IMR-90 (cell line): ENCODE measurements at regions not wholly inside any gene's neighbourhood (a gene's known extent, or its start where the extent isn't known, plus 50 kb on each side); places are given as distances from the start of the nearest gene placed in this dataset.

Source experiments
- ATAC-seq: fragments of 200-7000 bp; cut with Tn5 transposase; 2 replicates; pipeline ENCODE4 v1.9.1; 2020; ENCODE audit warnings: low read depth, mild to moderate bottlenecking, moderate library complexity
- BruUV-seq: library from RNA; stranded (reverse); fragments of 400-500 nt; replicated peaks from 2 replicates; lab custom pipeline; 2021; lab: Mats Ljungman, UMichigan
- CTCF ChIA-PET: fragments of 300-600 bp; formaldehyde crosslinking; extraction: SDS; loops from one replicate; lab custom pipeline; 2021; ENCODE audit warnings: antibody characterized with exemption; lab: Yijun Ruan, JAX
- POLR2A ChIA-PET: fragments of 300-600 bp; sonication (Branson Sonifier 250); formaldehyde crosslinking; loops from one replicate; lab custom pipeline; 2022; ENCODE audit warnings: antibody characterized with exemption; ENCODE audit not compliant: unreplicated experiment; lab: Charles Lee
- DNase-seq: peaks from one replicate; pipeline ENCODE4 v3.0.0; 2013
- H2AFZ ChIP-seq: replicated peaks from 2 replicates; pipeline ENCODE3; 2013; ENCODE audit warnings: low read length, mild to moderate bottlenecking; ENCODE audit not compliant: poor library complexity
- H2AK5ac ChIP-seq: 2 replicates; pipeline ENCODE4 v1.6.1; 2013; ENCODE audit warnings: low read depth, low read length, inconsistent platforms
- H2AK9ac ChIP-seq: replicated peaks from 2 replicates; pipeline ENCODE3; 2013; ENCODE audit warnings: mild to moderate bottlenecking, low read depth, low read length, moderate library complexity; ENCODE audit not compliant: poor library complexity
- H2BK120ac ChIP-seq: 2 replicates; pipeline ENCODE4 v1.6.1; 2013; ENCODE audit warnings: low read depth, low read length, inconsistent platforms
- H2BK15ac ChIP-seq: 3 replicates; pipeline ENCODE4 v1.6.1; 2013; ENCODE audit warnings: low read depth, low read length, inconsistent platforms
- H2BK20ac ChIP-seq: 2 replicates; pipeline ENCODE4 v1.6.1; 2013; ENCODE audit warnings: low read depth, mild to moderate bottlenecking, inconsistent platforms, low read length, moderate library complexity
- H2BK5ac ChIP-seq: 2 replicates; pipeline ENCODE4 v1.6.1; 2013; ENCODE audit warnings: mild to moderate bottlenecking, low read depth, low read length, inconsistent platforms; ENCODE audit not compliant: poor library complexity, severe bottlenecking
- H3K14ac ChIP-seq: replicated peaks from 2 replicates; pipeline ENCODE4 v1.6.1; 2013; ENCODE audit warnings: low read depth, low read length, inconsistent platforms
- H3K18ac ChIP-seq: 2 replicates; pipeline ENCODE4 v1.6.1; 2013; ENCODE audit warnings: low read depth, low read length, control low read depth
- H3K23ac ChIP-seq: 2 replicates; pipeline ENCODE4 v1.6.1; 2013; ENCODE audit warnings: low read depth, low read length, inconsistent platforms
- H3K27ac ChIP-seq: 2 replicates; pipeline ENCODE4 v1.5.1; 2013; ENCODE audit warnings: mild to moderate bottlenecking, control low read depth, low read length; ENCODE audit not compliant: insufficient read depth
- H3K27me3 ChIP-seq: 2 replicates; pipeline ENCODE4 v1.6.1; 2013; ENCODE audit warnings: low read length; ENCODE audit not compliant: control insufficient read depth, insufficient read depth
- H3K36me3 ChIP-seq: 2 replicates; pipeline ENCODE4 v1.6.1; 2013; ENCODE audit warnings: low read length, mixed read lengths; ENCODE audit not compliant: control insufficient read depth, insufficient read depth
- H3K4ac ChIP-seq: 2 replicates; pipeline ENCODE4 v1.6.1; 2013; ENCODE audit warnings: low read depth, low read length, inconsistent platforms
- H3K4me1 ChIP-seq: 2 replicates; pipeline ENCODE4 v1.6.1; 2013; ENCODE audit warnings: low read length, mixed read lengths; ENCODE audit not compliant: control insufficient read depth, insufficient read depth
- H3K4me2 ChIP-seq: 2 replicates; pipeline ENCODE4 v1.6.1; 2013; ENCODE audit warnings: low read depth, mild to moderate bottlenecking, control low read depth, low read length, moderate library complexity
- H3K4me3 ChIP-seq: 2 replicates; pipeline ENCODE4 v1.5.1; 2013; ENCODE audit warnings: low read depth, mild to moderate bottlenecking, control low read depth, low read length, moderate library complexity; ENCODE audit not compliant: insufficient read depth
- H3K56ac ChIP-seq: 2 replicates; pipeline ENCODE4 v1.6.1; 2013; ENCODE audit warnings: low read length, inconsistent platforms; ENCODE audit not compliant: insufficient read depth; ENCODE audit errors: extremely low read depth
- H3K79me1 ChIP-seq, 2 experiments: 2 replicates each; pipeline ENCODE4 v1.6.1; 2013; ENCODE audit warnings: low read length in 2 of 2, inconsistent platforms in 1 of 2, low read depth in 1 of 2
- H3K9ac ChIP-seq: 2 replicates; pipeline ENCODE4 v1.6.1; 2013; ENCODE audit warnings: low read depth, low read length, control low read depth
- H3K9me1 ChIP-seq: 2 replicates; pipeline ENCODE4 v1.6.1; 2013; ENCODE audit warnings: low read length, inconsistent platforms; ENCODE audit not compliant: insufficient read depth
- H3K9me3 ChIP-seq: 2 replicates; pipeline ENCODE4 v1.6.1; 2013; ENCODE audit warnings: low read length; ENCODE audit not compliant: control insufficient read depth, insufficient read depth
- H4K20me1 ChIP-seq: 2 replicates; pipeline ENCODE4 v1.6.1; 2013; ENCODE audit warnings: low read length, inconsistent platforms; ENCODE audit not compliant: insufficient read depth
- H4K5ac ChIP-seq: 2 replicates; pipeline ENCODE4 v1.6.1; 2013; ENCODE audit warnings: mild to moderate bottlenecking, low read depth, low read length, control low read depth
- H4K8ac ChIP-seq, 2 experiments: 2 replicates each; pipeline ENCODE4 v1.6.1; 2013; ENCODE audit warnings: low read depth in 2 of 2, low read length in 2 of 2, control low read depth in 1 of 2, inconsistent platforms in 1 of 2
- H4K91ac ChIP-seq: 2 replicates; pipeline ENCODE4 v1.6.1; 2013; ENCODE audit warnings: low read depth, low read length, inconsistent platforms; ENCODE audit not compliant: insufficient read depth
- CEBPB ChIP-seq: IDR thresholded peaks from 2 replicates; pipeline ENCODE4 v1.6.1; 2012; ENCODE audit warnings: low read depth, low read length, improper control_type of control experiment
- FOS ChIP-seq: fragments of 150-350 bp; IDR thresholded peaks from 2 replicates; pipeline ENCODE4 v1.6.1; 2016; ENCODE audit warnings: low read depth, low read length
- MXI1 ChIP-seq: IDR thresholded peaks from 2 replicates; pipeline ENCODE4 v1.6.1; 2012; ENCODE audit warnings: low read depth, mild to moderate bottlenecking, low read length, moderate library complexity, borderline replicate concordance
- POLR2A ChIP-seq: IDR thresholded peaks from 2 replicates; pipeline ENCODE4 v1.6.1; 2012; ENCODE audit warnings: mild to moderate bottlenecking, low read depth, low read length
- RCOR1 ChIP-seq: IDR thresholded peaks from 2 replicates; pipeline ENCODE4 v1.6.1; 2012; ENCODE audit warnings: mild to moderate bottlenecking, low read length, improper control_type of control experiment; ENCODE audit not compliant: insufficient replicate concordance
- WGBS, 2 experiments: methylation state at CpG; one replicate each; pipeline versions ENCODE4 v1.1.5 to v1.1.7; 2013; ENCODE audit warnings: missing lambda C conversion rate in 2 of 2; ENCODE audit not compliant: insufficient read length in 1 of 2; ENCODE audit errors: extremely low coverage in 2 of 2; 5-methylcytosine and 5-hydroxymethylcytosine counted together
- dilution Hi-C: fragments of 300-500 bp; cut with HindIII; formaldehyde crosslinking; loops from one replicate; pipeline ENCODE4 v1.14.3; 2018; ENCODE audit warnings: low sequenced_read_pairs; ENCODE audit not compliant: unreplicated experiment
- in situ Hi-C: fragments of 300-500 bp; cut with MboI; formaldehyde crosslinking; loops from 3 replicates; pipeline ENCODE4 v1.14.3; 2019; ENCODE audit warnings: low sequenced_read_pairs, inconsistent platforms, mixed read lengths
- intact Hi-C: fragments of 100-400 bp; cut with micrococcal nuclease; formaldehyde crosslinking; loops from 2 replicates; pipeline ENCODE4 v1.10.0; 2022

DNA sequence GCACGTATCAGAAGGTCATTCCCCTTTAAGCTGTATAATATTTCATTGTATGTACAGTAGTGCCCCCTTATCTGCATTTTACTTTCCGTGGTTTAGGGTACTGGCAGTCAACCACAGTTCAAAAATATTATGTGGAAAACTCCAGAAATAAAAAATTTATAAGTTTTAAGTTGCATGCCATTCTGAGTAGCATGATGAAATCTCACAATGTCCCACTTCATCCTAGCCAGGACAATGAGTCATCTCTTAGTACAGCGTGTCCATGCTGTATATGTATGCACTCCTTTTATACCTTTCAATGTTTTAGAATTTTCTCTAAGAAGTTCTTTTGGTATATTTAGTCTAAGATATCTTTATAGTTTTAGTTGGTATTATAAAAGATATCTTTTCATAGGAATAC, 115.0 kb upstream of the HAND1 start:
- POLR2A ChIA-PET: no interaction called here
- no CpG with 5 or more reads among the region's 3 CpGs for WGBS, 2 experiments
- no peak overlapping the region for H3K14ac ChIP-seq

More for the DNA sequence above, 115.0 kb upstream of the HAND1 start:
- Histone ChIP-seq H4K5ac (no peak overlapping the region), H3K27ac (no peak overlapping the region), H2AFZ (no peak overlapping the region), H3K23ac (no peak overlapping the region), H3K18ac (no peak overlapping the region), H3K27me3 (peaks cover 7% of the 10 kb centered on the region; the same call in 1 of the 2 replicates), H2BK20ac (no peak overlapping the region), H2AK5ac (no peak overlapping the region), H2BK5ac (no peak overlapping the region), H3K4ac (no peak overlapping the region), H2BK15ac (no peak overlapping the region), H3K4me1 (no peaks in the 10 kb centered on the region), H3K4me2 (no peak overlapping the region), H2BK120ac (no peak overlapping the region), H2AK9ac (no peak overlapping the region), H3K9me1 (0 out of 2 replicates have a peak, but pooled peaks cover 3% of the 10 kb centered on the region), H3K9me3 (no peaks in the 10 kb centered on the region), H3K4me3 (no peak overlapping the region), H3K79me1 (no peaks in the 10 kb centered on the region), H3K9ac (no peak overlapping the region), H3K36me3 (no peaks in the 10 kb centered on the region), H4K8ac (no peak overlapping the region), H3K56ac (no peak overlapping the region), H4K91ac (no peak overlapping the region), H4K20me1 (no peaks in the 10 kb centered on the region)
- DNase-seq: peak; percentile 56
- intact Hi-C loops: no loop called here
- in situ Hi-C loops: no loop called here
- no TSS peak for BruUV-seq
- CTCF ChIA-PET: no interaction called here
- TF ChIP-seq CEBPB (peak; percentile 69; the same call in 1 of the 2 replicates), MXI1 (no peak), RCOR1 (no peak), FOS (0 out of 2 replicates have a peak, but pooled peaks have one; percentile 26), POLR2A (no peak)
- ATAC-seq: peak; percentile 66
- dilution Hi-C loops: no loop called here
